ENCODE measurements at regions not wholly inside any gene's neighbourhood (a gene's known extent, or its start where the extent isn't known, plus 50 kb on each side); places are given as distances from the start of the nearest gene placed in this dataset.

GRCh38 chr12:27143256-27144069 lies 61.1 kb upstream of the C12orf71 start:
- no peak for TF ChIP-seq CTCF (IDR thresholded peaks at IDR 0.05)
- TF ChIP-seq POLR2AphosphoS5 (IDR thresholded peaks at IDR 0.05): no peak
- no peak for TF ChIP-seq EP300 (IDR thresholded peaks at IDR 0.05)

Data from suprapubic skin (tissue), 4 donors.